ENCODE measurements at regions not wholly inside any gene's neighbourhood (a gene's known extent, or its start where the extent isn't known, plus 50 kb on each side); places are given as distances from the start of the nearest gene placed in this dataset.

DNA sequence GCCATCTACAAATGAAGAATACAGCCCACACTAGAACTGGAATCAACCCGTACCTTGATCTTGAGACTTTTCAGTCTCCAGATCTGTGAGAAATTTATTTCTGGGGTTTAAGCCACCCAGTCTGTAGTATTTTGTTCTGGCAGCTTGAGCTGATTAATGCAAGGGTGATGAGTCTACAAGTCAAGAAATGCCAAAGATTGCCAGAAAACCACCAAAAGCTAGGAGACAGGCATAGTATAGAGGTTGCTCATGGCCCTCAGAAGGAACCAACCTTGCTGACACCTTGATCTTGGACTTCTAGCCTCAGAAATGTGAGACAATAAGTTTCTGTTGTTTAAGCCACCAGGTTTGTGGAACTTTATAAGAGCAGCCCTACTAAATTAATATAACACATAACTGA lies 428.2 kb upstream of the KLF12 start:
- FAIRE-seq (no peak), DNase-seq (ENCODE audit: low spot score) (no peak), ATAC-seq (no peak)
- POLR2A ChIA-PET = no interaction called here
- H3K9me3 ChIP-seq (ENCODE audit: low read length) = no peaks in the 10 kb centered on the region
- no peaks in the 10 kb centered on the region for H3K79me2 ChIP-seq (ENCODE audit: insufficient read depth, low read length)
- WGBS (ENCODE audit: low lambda C conversion rate) = 6% methylated on average over 1 of the region's 1 CpG
- no peaks in the 10 kb centered on the region for H3K36me3 ChIP-seq (replicated peaks in 1 of 2; ENCODE audit: control insufficient read depth in 1 of 2, insufficient read depth in 2 of 2, low read length in 2 of 2)
- H3K4me1 ChIP-seq (ENCODE audit: insufficient read depth, low read length) = no peaks in the 10 kb centered on the region
- no peak overlapping the region for H3K9ac ChIP-seq (ENCODE audit: insufficient read depth, low read depth, low read length)
- intact Hi-C loops (cut with micrococcal nuclease; ENCODE audit: unreplicated experiment) = no loop called here
- no TSS peak for BruUV-seq (replicated peaks)
- in situ Hi-C loops (cut with HindIII; ENCODE audit: extremely low pct_ligation_motif_present, low pct_unique_long_range_greater_than_20kb) = loop anchor here (25.0 kb wide), 1 partner anchor 650 kb away; no protein-coding TSS in a partner anchor
- no peak overlapping the region for H3K27ac ChIP-seq (ENCODE audit: extremely low read length, insufficient read depth, low read length)
- no peak overlapping the region for H2AFZ ChIP-seq (ENCODE audit: low read length)
- H3K4me3 ChIP-seq (replicated peaks in 1 of 3; ENCODE audit: insufficient read depth in 1 of 3, low read depth in 2 of 3, low read length in 3 of 3) = no peak overlapping the region
- TF ChIP-seq, protein P1, sequence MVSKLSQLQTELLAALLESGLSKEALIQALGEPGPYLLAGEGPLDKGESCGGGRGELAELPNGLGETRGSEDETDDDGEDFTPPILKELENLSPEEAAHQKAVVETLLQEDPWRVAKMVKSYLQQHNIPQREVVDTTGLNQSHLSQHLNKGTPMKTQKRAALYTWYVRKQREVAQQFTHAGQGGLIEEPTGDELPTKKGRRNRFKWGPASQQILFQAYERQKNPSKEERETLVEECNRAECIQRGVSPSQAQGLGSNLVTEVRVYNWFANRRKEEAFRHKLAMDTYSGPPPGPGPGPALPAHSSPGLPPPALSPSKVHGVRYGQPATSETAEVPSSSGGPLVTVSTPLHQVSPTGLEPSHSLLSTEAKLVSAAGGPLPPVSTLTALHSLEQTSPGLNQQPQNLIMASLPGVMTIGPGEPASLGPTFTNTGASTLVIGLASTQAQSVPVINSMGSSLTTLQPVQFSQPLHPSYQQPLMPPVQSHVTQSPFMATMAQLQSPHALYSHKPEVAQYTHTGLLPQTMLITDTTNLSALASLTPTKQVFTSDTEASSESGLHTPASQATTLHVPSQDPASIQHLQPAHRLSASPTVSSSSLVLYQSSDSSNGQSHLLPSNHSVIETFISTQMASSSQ (IDR thresholded peaks at IDR 0.05; ENCODE audit: low read depth) = no peak
- TF ChIP-seq, protein P1 (CRISPR knock-in tag; IDR thresholded peaks at IDR 0.05; ENCODE audit: borderline replicate concordance) = no peak
- TF ChIP-seq TOE1 (CRISPR knock-in tag; IDR thresholded peaks at IDR 0.05) (no peak), ZNF24 (IDR thresholded peaks at IDR 0.05) (no peak), MLX (CRISPR knock-in tag; IDR thresholded peaks at IDR 0.05) (no peak), ZNF766 (CRISPR knock-in tag; IDR thresholded peaks at IDR 0.05; ENCODE audit: borderline replicate concordance) (no peak), NCOA2 (CRISPR knock-in tag; IDR thresholded peaks at IDR 0.05) (no peak)
- no peaks in the 10 kb centered on the region for H4K20me1 ChIP-seq (ENCODE audit: insufficient read depth, low read length)
- no peaks in the 10 kb centered on the region for H3K27me3 ChIP-seq (ENCODE audit: control insufficient read depth in 1 of 2, insufficient read depth in 2 of 2, low read length in 2 of 2)
- CTCF ChIA-PET (ENCODE audit: low intra/inter-chr PET ratio, low total read pairs) = no interaction called here
- H3K4me2 ChIP-seq (ENCODE audit: low read depth, low read length) = no peak overlapping the region
